IMR-90 (cell line): ENCODE measurements at regions not wholly inside any gene's neighbourhood (a gene's known extent, or its start where the extent isn't known, plus 50 kb on each side); places are given as distances from the start of the nearest gene placed in this dataset.

Experiments used
- ATAC-seq: fragments of 200-7000 bp; cut with Tn5 transposase; 2 replicates; pipeline ENCODE4 v1.9.1; 2020; ENCODE audit warnings: low read depth, mild to moderate bottlenecking, moderate library complexity
- BruUV-seq: library from RNA; stranded (reverse); fragments of 400-500 nt; replicated peaks from 2 replicates; lab custom pipeline; 2021; lab: Mats Ljungman, UMichigan
- CTCF ChIA-PET: fragments of 300-600 bp; formaldehyde crosslinking; extraction: SDS; loops from one replicate; lab custom pipeline; 2021; ENCODE audit warnings: antibody characterized with exemption; lab: Yijun Ruan, JAX
- POLR2A ChIA-PET: fragments of 300-600 bp; sonication (Branson Sonifier 250); formaldehyde crosslinking; loops from one replicate; lab custom pipeline; 2022; ENCODE audit warnings: antibody characterized with exemption; ENCODE audit not compliant: unreplicated experiment; lab: Charles Lee
- DNase-seq: peaks from one replicate; pipeline ENCODE4 v3.0.0; 2013
- H2AFZ ChIP-seq: replicated peaks from 2 replicates; pipeline ENCODE3; 2013; ENCODE audit warnings: low read length, mild to moderate bottlenecking; ENCODE audit not compliant: poor library complexity
- H2AK5ac ChIP-seq: 2 replicates; pipeline ENCODE4 v1.6.1; 2013; ENCODE audit warnings: low read depth, low read length, inconsistent platforms
- H2AK9ac ChIP-seq: replicated peaks from 2 replicates; pipeline ENCODE3; 2013; ENCODE audit warnings: mild to moderate bottlenecking, low read depth, low read length, moderate library complexity; ENCODE audit not compliant: poor library complexity
- H2BK120ac ChIP-seq: 2 replicates; pipeline ENCODE4 v1.6.1; 2013; ENCODE audit warnings: low read depth, low read length, inconsistent platforms
- H2BK15ac ChIP-seq: 3 replicates; pipeline ENCODE4 v1.6.1; 2013; ENCODE audit warnings: low read depth, low read length, inconsistent platforms
- H2BK20ac ChIP-seq: 2 replicates; pipeline ENCODE4 v1.6.1; 2013; ENCODE audit warnings: low read depth, mild to moderate bottlenecking, inconsistent platforms, low read length, moderate library complexity
- H2BK5ac ChIP-seq: 2 replicates; pipeline ENCODE4 v1.6.1; 2013; ENCODE audit warnings: mild to moderate bottlenecking, low read depth, low read length, inconsistent platforms; ENCODE audit not compliant: poor library complexity, severe bottlenecking
- H3K14ac ChIP-seq: replicated peaks from 2 replicates; pipeline ENCODE4 v1.6.1; 2013; ENCODE audit warnings: low read depth, low read length, inconsistent platforms
- H3K18ac ChIP-seq: 2 replicates; pipeline ENCODE4 v1.6.1; 2013; ENCODE audit warnings: low read depth, low read length, control low read depth
- H3K23ac ChIP-seq: 2 replicates; pipeline ENCODE4 v1.6.1; 2013; ENCODE audit warnings: low read depth, low read length, inconsistent platforms
- H3K27ac ChIP-seq: 2 replicates; pipeline ENCODE4 v1.5.1; 2013; ENCODE audit warnings: mild to moderate bottlenecking, control low read depth, low read length; ENCODE audit not compliant: insufficient read depth
- H3K27me3 ChIP-seq: 2 replicates; pipeline ENCODE4 v1.6.1; 2013; ENCODE audit warnings: low read length; ENCODE audit not compliant: control insufficient read depth, insufficient read depth
- H3K36me3 ChIP-seq: 2 replicates; pipeline ENCODE4 v1.6.1; 2013; ENCODE audit warnings: low read length, mixed read lengths; ENCODE audit not compliant: control insufficient read depth, insufficient read depth
- H3K4ac ChIP-seq: 2 replicates; pipeline ENCODE4 v1.6.1; 2013; ENCODE audit warnings: low read depth, low read length, inconsistent platforms
- H3K4me1 ChIP-seq: 2 replicates; pipeline ENCODE4 v1.6.1; 2013; ENCODE audit warnings: low read length, mixed read lengths; ENCODE audit not compliant: control insufficient read depth, insufficient read depth
- H3K4me2 ChIP-seq: 2 replicates; pipeline ENCODE4 v1.6.1; 2013; ENCODE audit warnings: low read depth, mild to moderate bottlenecking, control low read depth, low read length, moderate library complexity
- H3K4me3 ChIP-seq: 2 replicates; pipeline ENCODE4 v1.5.1; 2013; ENCODE audit warnings: low read depth, mild to moderate bottlenecking, control low read depth, low read length, moderate library complexity; ENCODE audit not compliant: insufficient read depth
- H3K56ac ChIP-seq: 2 replicates; pipeline ENCODE4 v1.6.1; 2013; ENCODE audit warnings: low read length, inconsistent platforms; ENCODE audit not compliant: insufficient read depth; ENCODE audit errors: extremely low read depth
- H3K79me1 ChIP-seq, 2 experiments: 2 replicates each; pipeline ENCODE4 v1.6.1; 2013; ENCODE audit warnings: low read length in 2 of 2, inconsistent platforms in 1 of 2, low read depth in 1 of 2
- H3K9ac ChIP-seq: 2 replicates; pipeline ENCODE4 v1.6.1; 2013; ENCODE audit warnings: low read depth, low read length, control low read depth
- H3K9me1 ChIP-seq: 2 replicates; pipeline ENCODE4 v1.6.1; 2013; ENCODE audit warnings: low read length, inconsistent platforms; ENCODE audit not compliant: insufficient read depth
- H3K9me3 ChIP-seq: 2 replicates; pipeline ENCODE4 v1.6.1; 2013; ENCODE audit warnings: low read length; ENCODE audit not compliant: control insufficient read depth, insufficient read depth
- H4K20me1 ChIP-seq: 2 replicates; pipeline ENCODE4 v1.6.1; 2013; ENCODE audit warnings: low read length, inconsistent platforms; ENCODE audit not compliant: insufficient read depth
- H4K5ac ChIP-seq: 2 replicates; pipeline ENCODE4 v1.6.1; 2013; ENCODE audit warnings: mild to moderate bottlenecking, low read depth, low read length, control low read depth
- H4K8ac ChIP-seq, 2 experiments: 2 replicates each; pipeline ENCODE4 v1.6.1; 2013; ENCODE audit warnings: low read depth in 2 of 2, low read length in 2 of 2, control low read depth in 1 of 2, inconsistent platforms in 1 of 2
- H4K91ac ChIP-seq: 2 replicates; pipeline ENCODE4 v1.6.1; 2013; ENCODE audit warnings: low read depth, low read length, inconsistent platforms; ENCODE audit not compliant: insufficient read depth
- BHLHE40 ChIP-seq: fragments of 150-350 bp; IDR thresholded peaks from 2 replicates; pipeline ENCODE4 v1.6.1; 2016; ENCODE audit warnings: mild to moderate bottlenecking, low read depth, low read length
- CEBPB ChIP-seq: IDR thresholded peaks from 2 replicates; pipeline ENCODE4 v1.6.1; 2012; ENCODE audit warnings: low read depth, low read length, improper control_type of control experiment
- CHD1 ChIP-seq: IDR thresholded peaks from 2 replicates; pipeline ENCODE4 v1.6.1; 2012; ENCODE audit warnings: low read depth, low read length, improper control_type of control experiment
- CTCF ChIP-seq: conservative IDR thresholded peaks from 2 replicates; pipeline ENCODE4 v1.5.1; 2012; ENCODE audit warnings: mild to moderate bottlenecking, low read depth, low read length, improper control_type of control experiment
- FOS ChIP-seq: fragments of 150-350 bp; IDR thresholded peaks from 2 replicates; pipeline ENCODE4 v1.6.1; 2016; ENCODE audit warnings: low read depth, low read length
- MAFK ChIP-seq: IDR thresholded peaks from 2 replicates; pipeline ENCODE4 v1.6.1; 2012; ENCODE audit warnings: low read depth, low read length, improper control_type of control experiment
- MAZ ChIP-seq: IDR thresholded peaks from 2 replicates; pipeline ENCODE4 v1.6.1; 2012; ENCODE audit warnings: low read depth, mild to moderate bottlenecking, low read length, improper control_type of control experiment, moderate library complexity, borderline replicate concordance
- MXI1 ChIP-seq: IDR thresholded peaks from 2 replicates; pipeline ENCODE4 v1.6.1; 2012; ENCODE audit warnings: low read depth, mild to moderate bottlenecking, low read length, moderate library complexity, borderline replicate concordance
- NFE2L2 ChIP-seq: fragments of 150-350 bp; IDR thresholded peaks from 2 replicates; pipeline ENCODE4 v1.6.1; 2016; ENCODE audit warnings: low read depth, mild to moderate bottlenecking, low read length
- POLR2A ChIP-seq: IDR thresholded peaks from 2 replicates; pipeline ENCODE4 v1.6.1; 2012; ENCODE audit warnings: mild to moderate bottlenecking, low read depth, low read length
- RAD21 ChIP-seq: IDR thresholded peaks from 2 replicates; pipeline ENCODE4 v1.6.1; 2012; ENCODE audit warnings: low read length, improper control_type of control experiment
- RCOR1 ChIP-seq: IDR thresholded peaks from 2 replicates; pipeline ENCODE4 v1.6.1; 2012; ENCODE audit warnings: mild to moderate bottlenecking, low read length, improper control_type of control experiment; ENCODE audit not compliant: insufficient replicate concordance
- RFX5 ChIP-seq: IDR thresholded peaks from 2 replicates; pipeline ENCODE4 v1.8.0; 2012; ENCODE audit warnings: low read depth, mild to moderate bottlenecking, low read length, moderate library complexity
- SMC3 ChIP-seq: fragments of 150-350 bp; IDR thresholded peaks from 2 replicates; pipeline ENCODE4 v1.6.1; 2016; ENCODE audit warnings: low read depth, mild to moderate bottlenecking, antibody characterized with exemption, low read length, moderate library complexity
- WGBS, 2 experiments: methylation state at CpG; one replicate each; pipeline versions ENCODE4 v1.1.5 to v1.1.7; 2013; ENCODE audit warnings: missing lambda C conversion rate in 2 of 2; ENCODE audit not compliant: insufficient read length in 1 of 2; ENCODE audit errors: extremely low coverage in 2 of 2; 5-methylcytosine and 5-hydroxymethylcytosine counted together
- dilution Hi-C: fragments of 300-500 bp; cut with HindIII; formaldehyde crosslinking; loops from one replicate; pipeline ENCODE4 v1.14.3; 2018; ENCODE audit warnings: low sequenced_read_pairs; ENCODE audit not compliant: unreplicated experiment
- in situ Hi-C: fragments of 300-500 bp; cut with MboI; formaldehyde crosslinking; loops from 3 replicates; pipeline ENCODE4 v1.14.3; 2019; ENCODE audit warnings: low sequenced_read_pairs, inconsistent platforms, mixed read lengths
- intact Hi-C: fragments of 100-400 bp; cut with micrococcal nuclease; formaldehyde crosslinking; loops from 2 replicates; pipeline ENCODE4 v1.10.0; 2022

GRCh38 chr3:22231061-22231460, 480.1 kb upstream of the ZNF385D start:
- ChIA-PET POLR2A (no interaction called here), CTCF (no interaction called here)
- WGBS, 2 experiments, result no CpG with 5 or more reads among the region's 1 CpG
- TF ChIP-seq BHLHE40 (no peak), CTCF (no peak), NFE2L2 (no peak), MXI1 (no peak), MAZ (no peak), SMC3 (no peak), CEBPB (no peak), FOS (no peak), RFX5 (no peak), RCOR1 (no peak), RAD21 (no peak), CHD1 (no peak), POLR2A (no peak), MAFK (no peak)
- Histone ChIP-seq H2AK9ac (no peak overlapping the region), H2AFZ (no peak overlapping the region), H3K4me1 (no peaks in the 10 kb centered on the region), H4K5ac (no peak overlapping the region), H2BK5ac (no peak overlapping the region), H4K8ac (no peak overlapping the region), H3K4ac (no peak overlapping the region), H3K9ac (no peak overlapping the region), H3K9me1 (no peaks in the 10 kb centered on the region), H2BK20ac (no peak overlapping the region), H3K56ac (no peak overlapping the region), H3K4me2 (no peak overlapping the region), H3K4me3 (no peak overlapping the region), H4K91ac (no peak overlapping the region), H3K27me3 (no peaks in the 10 kb centered on the region), H3K23ac (no peak overlapping the region), H3K79me1 (no peaks in the 10 kb centered on the region), H2BK15ac (no peak overlapping the region), H4K20me1 (no peaks in the 10 kb centered on the region), H3K27ac (no peak overlapping the region), H2AK5ac (no peak overlapping the region), H3K14ac (no peak overlapping the region), H3K9me3 (no peaks in the 10 kb centered on the region), H3K36me3 (no peaks in the 10 kb centered on the region), H3K18ac (no peak overlapping the region), H2BK120ac (no peak overlapping the region)
- dilution Hi-C loops, result no loop called here
- intact Hi-C loops, result no loop called here
- DNase-seq (no peak), ATAC-seq (no peak)
- no TSS peak for BruUV-seq
- in situ Hi-C loops, result no loop called here
